Peyer's patch (tissue), 4 donors: ENCODE measurements at regions not wholly inside any gene's neighbourhood (a gene's known extent, or its start where the extent isn't known, plus 50 kb on each side); places are given as distances from the start of the nearest gene placed in this dataset.

Experiments used
- POLR2A ChIP-seq, 2 donors: fragments of 450-650 bp; IDR thresholded peaks; one replicate each; pipeline ENCODE4 v1.5.1; 2017; ENCODE audit warnings: antibody characterized with exemption in 2 of 2, mild to moderate bottlenecking in 2 of 2, moderate library complexity in 2 of 2
- TF ChIP-seq, protein P1 (sequence below), 6 experiments: fragments of 450-650 bp in 4 of 6; fragments of 200-600 bp in 2 of 6; sonication (generic) in 1 of 6; IDR thresholded peaks; one replicate each; pipeline ENCODE4 v1.5.1; 2017 to 2019; ENCODE audit warnings: antibody characterized with exemption in 6 of 6, mild to moderate bottlenecking in 3 of 6, moderate library complexity in 1 of 6

DNA sequence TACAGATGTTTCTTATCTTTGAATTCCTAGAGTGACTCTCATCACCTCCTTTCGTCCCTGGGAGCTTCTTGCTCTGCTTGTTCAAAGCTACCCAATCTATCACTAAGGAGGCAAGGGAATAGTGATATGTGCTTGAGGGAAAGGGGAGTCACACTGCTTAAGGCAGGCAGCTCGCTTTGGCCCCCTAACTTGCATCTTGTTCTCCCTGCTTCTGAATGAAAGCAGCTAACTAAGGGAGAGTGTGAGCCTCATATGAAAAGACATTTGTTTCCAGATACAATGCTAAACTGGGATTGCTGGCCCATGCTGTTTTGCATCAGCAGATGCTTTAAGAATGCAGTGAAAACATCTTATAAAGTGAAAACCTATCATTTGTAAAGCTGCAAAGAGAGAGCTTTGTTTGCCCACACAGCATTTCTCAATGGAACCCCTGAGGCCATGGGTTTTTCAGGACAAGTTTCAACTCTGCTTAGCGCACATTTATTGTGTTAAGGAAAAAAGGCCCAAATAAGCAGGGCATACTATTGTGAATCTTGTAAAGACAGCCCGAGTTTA is 367.9 kb upstream of the ADAMTSL1 start:
- TF ChIP-seq, protein P1, sequence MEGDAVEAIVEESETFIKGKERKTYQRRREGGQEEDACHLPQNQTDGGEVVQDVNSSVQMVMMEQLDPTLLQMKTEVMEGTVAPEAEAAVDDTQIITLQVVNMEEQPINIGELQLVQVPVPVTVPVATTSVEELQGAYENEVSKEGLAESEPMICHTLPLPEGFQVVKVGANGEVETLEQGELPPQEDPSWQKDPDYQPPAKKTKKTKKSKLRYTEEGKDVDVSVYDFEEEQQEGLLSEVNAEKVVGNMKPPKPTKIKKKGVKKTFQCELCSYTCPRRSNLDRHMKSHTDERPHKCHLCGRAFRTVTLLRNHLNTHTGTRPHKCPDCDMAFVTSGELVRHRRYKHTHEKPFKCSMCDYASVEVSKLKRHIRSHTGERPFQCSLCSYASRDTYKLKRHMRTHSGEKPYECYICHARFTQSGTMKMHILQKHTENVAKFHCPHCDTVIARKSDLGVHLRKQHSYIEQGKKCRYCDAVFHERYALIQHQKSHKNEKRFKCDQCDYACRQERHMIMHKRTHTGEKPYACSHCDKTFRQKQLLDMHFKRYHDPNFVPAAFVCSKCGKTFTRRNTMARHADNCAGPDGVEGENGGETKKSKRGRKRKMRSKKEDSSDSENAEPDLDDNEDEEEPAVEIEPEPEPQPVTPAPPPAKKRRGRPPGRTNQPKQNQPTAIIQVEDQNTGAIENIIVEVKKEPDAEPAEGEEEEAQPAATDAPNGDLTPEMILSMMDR (IDR thresholded peaks at IDR 0.05), result no peak
- TF ChIP-seq POLR2A (IDR thresholded peaks at IDR 0.05), result no peak
